NCI-H524 (cell line): ENCODE measurements at regions not wholly inside any gene's neighbourhood (a gene's known extent, or its start where the extent isn't known, plus 50 kb on each side); places are given as distances from the start of the nearest gene placed in this dataset.

Experiments used
- DNase-seq, 2 experiments: peaks; one replicate each; lab custom pipeline; 2025; lab: John Stamatoyannopoulos, UW

GRCh38 chr15:99440551-99441443 lies 125.0 kb upstream of the MEF2A start:
- DNase-seq: peak; percentile 24 to 42

DNA sequence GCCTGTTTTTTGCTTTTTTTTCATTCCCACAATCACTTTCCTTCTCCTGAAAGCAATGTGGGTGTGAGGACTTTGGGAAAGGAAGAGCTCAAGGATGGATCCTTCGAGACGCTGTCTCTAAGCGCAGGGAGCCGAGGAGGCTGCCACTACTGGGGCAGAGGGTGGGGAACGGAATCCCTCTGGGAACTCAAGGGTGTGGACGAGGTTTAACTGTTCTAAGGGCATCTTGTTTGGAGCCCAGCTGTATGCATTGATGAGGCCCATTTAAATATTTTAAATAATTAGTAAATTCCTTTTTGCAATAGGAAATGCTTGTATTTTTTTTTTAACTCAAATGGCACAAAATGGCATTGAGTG lies 124.4 kb upstream of the MEF2A start:
- no peak for DNase-seq

- DNase-seq: no peak
Observed at GRCh38 chr15:99441871-99442251, 123.9 kb upstream of the MEF2A start.

DNA sequence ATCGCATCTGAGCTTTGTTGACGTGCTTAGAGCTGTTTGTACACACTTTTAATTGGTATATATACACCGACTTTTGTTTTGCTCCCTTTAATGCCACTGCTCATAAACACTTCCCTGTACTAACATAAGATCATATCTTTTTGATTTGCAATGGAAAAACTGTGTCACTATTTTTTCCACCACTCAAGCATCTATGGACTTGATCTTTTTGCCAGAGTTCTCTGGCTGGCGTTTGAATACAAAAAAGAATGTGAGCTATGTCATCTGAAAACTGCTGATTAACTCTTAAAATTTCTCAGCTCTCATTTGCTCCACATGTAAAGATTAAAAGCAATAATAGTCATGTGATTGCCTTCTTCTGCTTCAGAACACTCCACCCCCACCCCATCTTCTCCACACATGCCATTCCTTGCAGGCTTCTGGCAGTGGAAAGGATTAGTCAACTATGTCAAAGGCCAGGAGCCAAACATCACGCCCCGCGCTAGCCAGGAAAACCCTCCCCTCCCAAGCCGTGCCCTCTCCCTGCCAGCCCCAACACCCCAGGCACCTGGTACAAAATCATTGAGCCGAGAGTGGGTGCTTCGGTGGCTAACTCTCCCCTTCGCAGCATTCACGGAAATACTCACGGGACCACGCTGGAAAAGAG lies 123.4 kb upstream of the MEF2A start:
- DNase-seq: no peak

GRCh38 chr15:99443056-99443756 lies 122.6 kb upstream of the MEF2A start:
- DNase-seq: no peak

GRCh38 chr15:99443768-99444446 lies 121.9 kb upstream of the MEF2A start:
- DNase-seq: no peak

GRCh38 chr15:99445272-99445850 lies 120.4 kb upstream of the MEF2A start:
- peak in 1 of 2 experiments; percentile 9 for DNase-seq

GRCh38 chr15:99446565-99447496 lies 119.0 kb upstream of the MEF2A start:
- DNase-seq: peak; percentile 96 to 99

DNA sequence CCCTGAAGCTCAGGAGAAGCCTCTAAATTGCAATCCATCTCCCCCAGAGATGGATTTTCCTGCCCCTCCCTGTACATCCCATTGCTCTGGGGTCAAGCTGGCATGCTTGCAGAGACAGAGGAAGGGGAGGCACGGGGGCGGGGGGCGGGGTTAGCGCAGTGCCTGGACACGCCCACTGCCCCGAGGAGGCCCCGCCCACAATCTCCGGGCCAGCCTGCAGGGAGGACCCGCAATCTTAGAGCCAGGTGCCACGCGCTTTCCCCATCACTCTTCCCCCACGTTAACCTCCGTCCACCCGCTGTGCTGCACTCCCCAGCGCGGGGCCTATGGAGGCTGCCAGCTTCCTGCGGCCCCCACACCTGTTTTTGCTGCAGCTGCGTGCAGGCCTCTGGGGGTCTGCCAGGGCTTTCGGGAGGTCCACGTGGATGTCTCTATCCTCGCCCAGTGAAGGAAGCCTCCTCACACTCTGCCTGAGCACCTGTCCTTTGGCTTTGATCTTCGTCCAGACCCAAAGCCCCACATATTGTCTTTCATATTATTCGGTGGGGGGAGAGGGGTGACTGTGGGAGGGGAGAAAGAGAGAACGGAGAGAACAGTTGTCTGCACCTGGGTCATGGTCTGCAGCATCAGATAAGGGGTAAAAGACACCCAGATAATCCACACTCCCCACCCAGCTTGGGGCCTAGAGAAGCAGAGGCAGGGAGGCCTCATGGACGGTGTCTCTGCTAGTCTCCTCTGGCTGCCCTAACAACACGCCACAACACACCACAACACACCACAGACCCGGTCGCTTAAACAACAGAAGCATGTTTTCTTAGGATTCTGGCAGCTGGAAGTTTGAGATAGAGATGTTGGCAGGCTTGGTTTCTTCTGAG lies 118.0 kb upstream of the MEF2A start:
- DNase-seq: peak; percentile 39 to 59

- no peak for DNase-seq
Observed at GRCh38 chr15:99449514-99449913, 116.3 kb upstream of the MEF2A start.

DNA sequence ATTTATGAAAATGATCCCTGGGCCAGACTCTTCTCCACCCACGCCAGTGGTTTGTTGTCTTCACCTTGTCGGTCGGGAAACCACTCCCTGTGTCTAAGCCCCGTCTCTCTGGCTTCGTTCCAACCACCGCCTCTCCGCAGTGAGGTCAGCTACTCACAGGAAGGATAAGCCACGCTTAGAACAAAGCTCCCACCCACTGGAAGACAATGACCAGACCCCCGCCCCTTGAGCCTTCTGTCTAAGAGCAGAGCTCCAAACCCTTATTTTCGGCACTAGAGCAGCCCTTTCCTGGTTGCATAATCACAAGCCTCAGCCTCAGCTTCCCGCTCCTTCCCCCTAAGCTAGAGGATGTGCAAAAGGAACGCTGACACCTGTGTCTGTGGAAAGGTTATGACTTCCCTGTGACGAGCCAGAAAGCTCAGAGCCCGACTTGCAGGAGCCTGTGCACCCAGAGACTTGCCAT lies 114.9 kb upstream of the MEF2A start:
- no peak for DNase-seq

DNA sequence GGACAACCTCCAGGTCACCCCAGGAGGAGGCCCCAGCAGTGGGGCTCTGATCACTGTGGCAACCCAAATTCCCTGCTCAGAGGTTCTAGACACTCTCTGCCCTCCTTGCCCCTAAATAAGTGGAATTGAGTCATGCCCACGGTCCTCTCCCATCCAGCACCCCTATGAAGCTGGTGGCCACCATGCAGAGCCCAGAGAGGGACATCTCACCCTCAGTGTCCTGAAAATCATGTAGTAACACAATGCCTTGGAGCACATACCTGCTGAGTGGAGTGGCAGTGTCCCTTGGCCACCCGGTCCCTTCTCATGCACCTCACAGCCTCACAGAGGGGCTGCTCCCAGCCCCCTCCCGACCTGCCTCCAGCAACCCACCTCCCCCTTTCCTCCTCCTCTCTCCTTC lies 114.3 kb upstream of the MEF2A start:
- no peak for DNase-seq

- DNase-seq: no peak
Observed at GRCh38 chr15:99452010-99452409, 113.8 kb upstream of the MEF2A start.

GRCh38 chr15:99452728-99453636 lies 112.8 kb upstream of the MEF2A start:
- DNase-seq: peak in 1 of 2 experiments; percentile 28

DNA sequence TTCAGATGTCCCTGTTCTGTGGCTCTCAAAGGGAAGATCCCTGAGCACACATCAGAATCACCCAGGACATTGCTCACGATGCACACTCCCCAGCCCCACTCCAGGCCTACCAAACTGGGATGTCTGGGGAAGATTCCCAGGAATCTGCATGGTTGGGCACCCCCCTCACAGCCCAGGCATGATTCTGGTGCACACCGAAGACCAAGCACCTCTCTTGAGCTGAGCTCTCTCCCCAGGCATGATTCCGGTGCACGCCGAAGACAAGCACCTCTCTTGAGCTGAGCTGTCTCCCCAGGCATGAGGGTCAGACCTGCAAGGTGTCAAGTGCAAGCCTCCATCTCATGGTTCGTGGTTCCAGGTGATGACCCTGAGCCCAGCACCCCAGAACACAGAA lies 112.2 kb upstream of the MEF2A start:
- DNase-seq: no peak

- no peak for DNase-seq
Observed at GRCh38 chr15:99454107-99454809, 111.5 kb upstream of the MEF2A start.

DNA sequence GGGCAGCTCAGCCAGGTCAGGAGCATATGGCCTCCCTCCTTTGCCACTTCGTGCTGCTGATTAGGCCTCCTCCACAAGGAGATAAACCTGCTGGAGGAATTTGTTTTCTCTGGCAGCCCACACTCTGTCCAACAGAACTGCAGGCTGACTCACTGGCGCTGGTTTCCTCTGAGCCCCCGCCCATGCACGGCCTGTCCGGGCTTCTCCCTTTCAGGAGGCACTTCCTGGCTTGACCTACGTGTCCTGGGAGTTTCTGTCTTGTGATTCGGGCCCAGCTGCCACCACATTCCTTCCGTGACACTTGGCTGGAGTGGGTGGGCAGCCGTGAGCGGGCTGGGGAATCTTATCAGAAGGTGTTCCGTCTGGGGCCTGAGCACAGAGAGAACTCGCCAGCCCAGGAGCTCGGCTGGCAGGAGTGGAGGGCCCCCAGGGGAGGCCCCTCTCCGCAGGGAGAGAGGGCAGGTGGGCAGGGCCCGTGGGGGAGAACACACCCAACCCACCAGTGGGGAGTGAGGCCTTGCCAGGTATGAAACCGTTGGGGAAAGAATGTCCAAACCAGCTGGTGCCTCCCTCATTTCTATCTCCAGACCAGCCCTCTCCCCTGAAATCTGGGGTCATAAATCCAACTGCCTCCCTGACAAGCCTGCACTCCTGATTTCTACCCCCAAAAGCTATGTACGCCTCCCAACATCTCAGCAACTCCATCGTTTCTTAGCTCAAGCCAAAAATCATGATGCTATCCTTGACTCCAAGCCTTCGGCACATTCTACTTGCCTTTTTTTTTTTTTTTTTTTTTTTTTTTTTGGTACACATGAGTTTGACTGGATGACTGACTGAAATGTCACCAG lies 110.6 kb upstream of the MEF2A start:
- peak in 1 of 2 experiments; percentile 30 for DNase-seq
